ENCODE measurements at regions not wholly inside any gene's neighbourhood (a gene's known extent, or its start where the extent isn't known, plus 50 kb on each side); places are given as distances from the start of the nearest gene placed in this dataset.

DNA sequence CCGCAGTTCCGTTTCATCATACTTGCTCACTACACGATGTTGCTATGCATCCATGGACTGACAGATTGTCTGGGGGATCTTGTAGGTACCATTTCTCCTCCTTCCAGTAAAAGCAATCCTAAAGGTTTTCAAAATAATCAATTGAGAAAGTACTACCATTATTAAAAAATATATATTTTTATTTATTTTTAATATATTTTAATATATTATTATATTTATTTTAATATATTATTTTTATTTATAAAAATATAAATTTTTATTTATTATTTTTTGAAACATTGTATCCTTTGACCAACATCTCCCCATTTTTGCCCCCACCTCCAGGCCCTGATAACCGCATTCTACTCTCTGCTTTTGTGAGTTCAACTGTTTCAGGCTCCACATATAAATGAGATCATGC, 237.6 kb upstream of the IRX4 start:
- TF ChIP-seq, protein P1, sequence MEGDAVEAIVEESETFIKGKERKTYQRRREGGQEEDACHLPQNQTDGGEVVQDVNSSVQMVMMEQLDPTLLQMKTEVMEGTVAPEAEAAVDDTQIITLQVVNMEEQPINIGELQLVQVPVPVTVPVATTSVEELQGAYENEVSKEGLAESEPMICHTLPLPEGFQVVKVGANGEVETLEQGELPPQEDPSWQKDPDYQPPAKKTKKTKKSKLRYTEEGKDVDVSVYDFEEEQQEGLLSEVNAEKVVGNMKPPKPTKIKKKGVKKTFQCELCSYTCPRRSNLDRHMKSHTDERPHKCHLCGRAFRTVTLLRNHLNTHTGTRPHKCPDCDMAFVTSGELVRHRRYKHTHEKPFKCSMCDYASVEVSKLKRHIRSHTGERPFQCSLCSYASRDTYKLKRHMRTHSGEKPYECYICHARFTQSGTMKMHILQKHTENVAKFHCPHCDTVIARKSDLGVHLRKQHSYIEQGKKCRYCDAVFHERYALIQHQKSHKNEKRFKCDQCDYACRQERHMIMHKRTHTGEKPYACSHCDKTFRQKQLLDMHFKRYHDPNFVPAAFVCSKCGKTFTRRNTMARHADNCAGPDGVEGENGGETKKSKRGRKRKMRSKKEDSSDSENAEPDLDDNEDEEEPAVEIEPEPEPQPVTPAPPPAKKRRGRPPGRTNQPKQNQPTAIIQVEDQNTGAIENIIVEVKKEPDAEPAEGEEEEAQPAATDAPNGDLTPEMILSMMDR (IDR thresholded peaks at IDR 0.05; ENCODE audit: borderline replicate concordance, extremely low read depth, low read length, poor library complexity, severe bottlenecking): no peak
- no peak for TF ChIP-seq EZH2 (IDR thresholded peaks at IDR 0.05; ENCODE audit: borderline replicate concordance, low read depth, low read length, severe bottlenecking)

All from DND-41 (cell line).